BJ (cell line): ENCODE measurements at regions not wholly inside any gene's neighbourhood (a gene's known extent, or its start where the extent isn't known, plus 50 kb on each side); places are given as distances from the start of the nearest gene placed in this dataset.

Experiments used
- CTCF ChIA-PET: fragments of 350-600 bp; formaldehyde crosslinking; extraction: SDS; loops from one replicate; lab custom pipeline; 2021; ENCODE audit warnings: antibody characterized with exemption, inconsistent platforms; lab: Yijun Ruan, JAX
- POLR2A ChIA-PET: fragments of 300-600 bp; sonication (Branson Sonifier 250); formaldehyde crosslinking; extraction: SDS; loops from one replicate; lab custom pipeline; 2021; ENCODE audit warnings: antibody characterized with exemption; lab: Charles Lee
- DNase-seq: peaks from one replicate; pipeline ENCODE4 v3.0.0-alpha.2; 2011; ENCODE audit warnings: low read depth
- H3K27me3 ChIP-seq: 2 replicates; pipeline ENCODE4 v1.6.0; 2011; ENCODE audit warnings: low read length; ENCODE audit not compliant: control insufficient read depth, insufficient read depth
- H3K36me3 ChIP-seq: 2 replicates; pipeline ENCODE4 v1.5.1; 2011; ENCODE audit warnings: low read length; ENCODE audit not compliant: control insufficient read depth, insufficient read depth
- H3K4me3 ChIP-seq: 2 replicates; pipeline ENCODE4 v1.5.1; 2011; ENCODE audit warnings: low read depth, mild to moderate bottlenecking, control low read depth, low read length
- CTCF ChIP-seq: IDR thresholded peaks from 2 replicates; pipeline ENCODE4 v1.5.1; 2011; ENCODE audit warnings: low read depth, mild to moderate bottlenecking, control low read depth, inconsistent platforms, low read length, moderate library complexity; ENCODE audit not compliant: insufficient read depth

- Histone ChIP-seq H3K36me3 (no peaks in the 10 kb centered on the region), H3K4me3 (no peak overlapping the region), H3K27me3 (no peaks in the 10 kb centered on the region)
- ChIA-PET POLR2A (no interaction called here), CTCF (no interaction called here)
- no peak for TF ChIP-seq CTCF
- DNase-seq: no peak
Observed at GRCh38 chr2:129777762-129778583, 201.5 kb upstream of the RAB6C start.

DNA sequence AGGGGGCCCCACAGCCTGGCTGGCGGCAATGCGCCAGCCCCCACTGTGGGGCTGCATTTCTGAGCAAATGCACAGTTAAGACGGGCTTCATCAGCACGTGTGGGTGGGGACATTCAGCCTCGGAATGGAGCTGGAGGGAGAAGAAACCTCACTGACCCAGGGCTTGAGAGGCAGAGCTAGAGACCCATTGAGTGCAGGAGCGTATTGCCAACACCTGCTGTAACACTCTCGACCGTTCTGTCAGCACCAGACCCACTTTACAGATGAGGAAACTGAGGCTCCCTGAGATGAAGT lies 200.9 kb upstream of the RAB6C start:
- no peak for TF ChIP-seq CTCF
- no peaks in the 10 kb centered on the region for H3K27me3 ChIP-seq
- ChIA-PET POLR2A (no interaction called here), CTCF (no interaction called here)
- no peaks in the 10 kb centered on the region for H3K36me3 ChIP-seq
- H3K4me3 ChIP-seq: no peak overlapping the region
- DNase-seq: no peak

DNA sequence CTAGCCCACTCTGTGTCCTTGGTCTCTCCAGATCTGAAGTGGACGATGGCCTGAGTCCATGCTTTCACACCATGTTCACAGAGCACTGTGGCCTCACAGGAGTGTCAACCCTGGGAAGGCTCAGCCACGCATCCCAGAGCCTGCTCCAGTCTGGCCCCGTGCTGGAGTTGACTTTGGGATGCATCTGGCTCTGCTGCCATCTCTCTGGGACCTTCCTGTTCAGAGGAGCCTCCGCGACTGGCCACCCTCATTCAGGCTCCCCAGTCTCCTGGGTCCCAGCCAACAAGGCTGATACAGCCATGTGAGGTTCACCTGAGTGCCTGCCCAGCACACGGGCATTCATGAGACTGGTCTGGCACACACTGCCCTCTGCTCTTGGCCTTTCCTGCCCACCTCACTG lies 199.7 kb upstream of the RAB6C start:
- no peaks in the 10 kb centered on the region for H3K27me3 ChIP-seq
- ChIA-PET POLR2A (no interaction called here), CTCF (no interaction called here)
- H3K36me3 ChIP-seq: no peaks in the 10 kb centered on the region
- H3K4me3 ChIP-seq: no peak overlapping the region
- DNase-seq: no peak
- TF ChIP-seq CTCF: no peak

DNA sequence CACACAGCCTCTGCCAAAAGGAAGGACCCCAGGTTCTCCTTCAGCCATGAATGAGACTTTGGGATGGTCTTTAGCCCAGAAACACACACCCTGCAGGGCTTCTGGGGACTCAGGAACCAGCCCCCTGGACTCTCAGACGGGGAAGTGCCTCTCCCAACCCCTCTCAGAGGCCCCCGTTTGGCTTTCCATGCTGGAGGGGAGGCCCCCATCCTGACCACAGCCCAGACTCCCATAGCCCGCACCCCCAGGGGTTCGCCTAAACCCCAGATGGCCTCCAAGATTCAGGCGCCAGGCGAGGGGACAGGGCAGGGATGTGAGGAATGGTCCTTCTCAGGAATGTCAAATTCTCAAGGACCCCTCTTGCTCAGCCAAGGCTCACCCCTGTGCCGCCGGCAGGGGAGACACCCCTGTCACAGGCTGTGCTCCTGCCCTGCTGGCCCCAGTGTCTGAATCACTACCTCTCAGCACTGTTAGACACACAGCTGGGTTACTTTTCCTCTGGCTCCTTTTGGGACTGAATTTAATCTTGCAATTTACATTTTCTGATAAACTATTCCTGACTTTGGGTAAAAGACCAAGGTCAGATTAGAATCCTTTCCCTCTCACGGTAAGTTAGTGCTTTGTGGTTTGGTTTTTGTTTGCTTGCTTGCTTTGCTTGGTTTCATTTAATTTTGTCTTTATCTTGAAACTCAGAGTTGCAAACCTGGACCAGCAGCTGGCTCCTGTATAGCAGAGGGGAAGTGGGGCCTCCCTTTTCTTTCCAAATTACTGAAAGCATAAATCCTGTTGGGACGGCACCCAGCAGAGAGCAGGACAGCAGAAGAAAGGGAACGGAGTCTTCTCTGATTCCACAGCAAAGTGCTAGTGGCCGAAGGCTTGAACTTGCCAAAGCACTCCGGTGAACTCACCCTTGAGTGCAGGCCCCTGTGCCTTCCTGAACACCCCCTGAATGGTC lies 198.9 kb upstream of the RAB6C start:
- H3K4me3 ChIP-seq: no peak overlapping the region
- DNase-seq: no peak
- H3K27me3 ChIP-seq: no peaks in the 10 kb centered on the region
- TF ChIP-seq CTCF: no peak
- ChIA-PET POLR2A (no interaction called here), CTCF (no interaction called here)
- H3K36me3 ChIP-seq: no peaks in the 10 kb centered on the region
